ENCODE measurements at regions not wholly inside any gene's neighbourhood (a gene's known extent, or its start where the extent isn't known, plus 50 kb on each side); places are given as distances from the start of the nearest gene placed in this dataset.

GRCh38 chr4:34791209-34791608 is 1453.1 kb downstream of the ARAP2 start:
- no peaks in the 10 kb centered on the region for H3K27me3 ChIP-seq (ENCODE audit: control insufficient read depth, insufficient read depth, low read length)
- no peaks in the 10 kb centered on the region for H3K79me2 ChIP-seq
- no peak overlapping the region for H3K9ac ChIP-seq
- no peak overlapping the region for H2AFZ ChIP-seq
- no peak overlapping the region for H3K4me3 ChIP-seq (ENCODE audit: low read depth, low read length)
- H3K27ac ChIP-seq = no peak overlapping the region
- H3K36me3 ChIP-seq (ENCODE audit: control insufficient read depth, insufficient read depth, low read length) = no peaks in the 10 kb centered on the region
- TF ChIP-seq, protein P1, sequence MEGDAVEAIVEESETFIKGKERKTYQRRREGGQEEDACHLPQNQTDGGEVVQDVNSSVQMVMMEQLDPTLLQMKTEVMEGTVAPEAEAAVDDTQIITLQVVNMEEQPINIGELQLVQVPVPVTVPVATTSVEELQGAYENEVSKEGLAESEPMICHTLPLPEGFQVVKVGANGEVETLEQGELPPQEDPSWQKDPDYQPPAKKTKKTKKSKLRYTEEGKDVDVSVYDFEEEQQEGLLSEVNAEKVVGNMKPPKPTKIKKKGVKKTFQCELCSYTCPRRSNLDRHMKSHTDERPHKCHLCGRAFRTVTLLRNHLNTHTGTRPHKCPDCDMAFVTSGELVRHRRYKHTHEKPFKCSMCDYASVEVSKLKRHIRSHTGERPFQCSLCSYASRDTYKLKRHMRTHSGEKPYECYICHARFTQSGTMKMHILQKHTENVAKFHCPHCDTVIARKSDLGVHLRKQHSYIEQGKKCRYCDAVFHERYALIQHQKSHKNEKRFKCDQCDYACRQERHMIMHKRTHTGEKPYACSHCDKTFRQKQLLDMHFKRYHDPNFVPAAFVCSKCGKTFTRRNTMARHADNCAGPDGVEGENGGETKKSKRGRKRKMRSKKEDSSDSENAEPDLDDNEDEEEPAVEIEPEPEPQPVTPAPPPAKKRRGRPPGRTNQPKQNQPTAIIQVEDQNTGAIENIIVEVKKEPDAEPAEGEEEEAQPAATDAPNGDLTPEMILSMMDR (IDR thresholded peaks at IDR 0.05) = no peak
- H3K4me2 ChIP-seq (ENCODE audit: low read length) = no peak overlapping the region
- no peaks in the 10 kb centered on the region for H3K9me3 ChIP-seq (ENCODE audit: control insufficient read depth, low read length)
- H3K4me1 ChIP-seq = no peaks in the 10 kb centered on the region

DNA sequence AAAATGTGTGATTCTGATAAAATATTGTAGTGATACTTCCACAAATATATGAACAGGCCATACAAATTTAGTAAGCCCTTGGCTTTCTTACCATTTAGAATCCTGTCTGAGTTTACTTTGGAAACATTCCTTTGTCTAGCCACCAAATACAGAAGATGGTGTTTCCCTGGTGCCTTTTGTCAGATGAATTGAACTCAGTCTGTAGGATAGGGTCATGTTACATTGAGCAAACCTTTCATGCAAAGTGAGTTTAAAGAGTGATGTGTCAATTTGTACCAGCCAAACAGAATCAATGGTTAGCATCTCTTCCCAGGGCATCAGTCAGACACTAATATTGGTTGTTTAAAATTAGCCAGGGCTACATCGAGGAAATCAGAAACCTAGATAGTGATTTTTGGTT is 1443.4 kb downstream of the ARAP2 start:
- Histone ChIP-seq H3K79me2 (no peaks in the 10 kb centered on the region), H3K9me3 (ENCODE audit: control insufficient read depth, low read length) (no peaks in the 10 kb centered on the region), H3K4me2 (ENCODE audit: low read length) (no peak overlapping the region), H3K36me3 (ENCODE audit: control insufficient read depth, insufficient read depth, low read length) (no peaks in the 10 kb centered on the region), H3K9ac (no peak overlapping the region), H2AFZ (no peak overlapping the region), H3K27me3 (ENCODE audit: control insufficient read depth, insufficient read depth, low read length) (no peaks in the 10 kb centered on the region), H3K27ac (no peak overlapping the region), H3K4me3 (ENCODE audit: low read depth, low read length) (no peak overlapping the region), H3K4me1 (no peaks in the 10 kb centered on the region)
- TF ChIP-seq, protein P1 (IDR thresholded peaks at IDR 0.05) = no peak

- no peaks in the 10 kb centered on the region for H3K4me1 ChIP-seq
- H3K27ac ChIP-seq = no peak overlapping the region
- TF ChIP-seq, protein P1 (IDR thresholded peaks at IDR 0.05) = no peak
- H3K4me2 ChIP-seq (ENCODE audit: low read length) = no peak overlapping the region
- no peaks in the 10 kb centered on the region for H3K27me3 ChIP-seq (ENCODE audit: control insufficient read depth, insufficient read depth, low read length)
- no peaks in the 10 kb centered on the region for H3K9me3 ChIP-seq (ENCODE audit: control insufficient read depth, low read length)
- H3K9ac ChIP-seq = no peak overlapping the region
- no peak overlapping the region for H3K4me3 ChIP-seq (ENCODE audit: low read depth, low read length)
- no peaks in the 10 kb centered on the region for H3K79me2 ChIP-seq
- no peaks in the 10 kb centered on the region for H3K36me3 ChIP-seq (ENCODE audit: control insufficient read depth, insufficient read depth, low read length)
- no peak overlapping the region for H2AFZ ChIP-seq
These were observed 1430.0 kb downstream of the ARAP2 start for GRCh38 chr4:34814266-34814665.

DNA sequence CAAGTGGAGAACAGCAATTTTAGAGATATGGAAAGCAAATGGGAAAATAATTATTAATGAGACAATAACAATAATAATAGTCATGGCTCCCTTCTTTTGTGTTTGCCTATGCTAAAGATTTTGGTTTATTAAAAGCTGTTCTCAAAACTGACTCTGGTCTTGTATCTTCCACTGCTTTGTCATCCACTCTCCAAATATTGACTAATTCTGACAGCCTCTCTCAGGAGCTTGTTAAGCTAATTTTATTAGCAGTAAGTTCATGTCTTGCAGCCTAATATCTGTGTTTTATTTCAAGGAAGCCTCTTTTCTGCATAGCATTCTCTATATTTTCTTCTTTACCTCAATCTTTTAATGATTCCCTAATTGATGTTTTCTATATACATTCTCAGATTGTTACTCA is 1419.8 kb downstream of the ARAP2 start:
- Histone ChIP-seq H3K36me3 (ENCODE audit: control insufficient read depth, insufficient read depth, low read length) (no peaks in the 10 kb centered on the region), H3K27me3 (ENCODE audit: control insufficient read depth, insufficient read depth, low read length) (no peaks in the 10 kb centered on the region), H3K9ac (no peak overlapping the region), H3K4me3 (ENCODE audit: low read depth, low read length) (no peak overlapping the region), H2AFZ (no peak overlapping the region), H3K4me2 (ENCODE audit: low read length) (no peak overlapping the region), H3K9me3 (ENCODE audit: control insufficient read depth, low read length) (no peaks in the 10 kb centered on the region), H3K4me1 (no peaks in the 10 kb centered on the region), H3K27ac (no peak overlapping the region), H3K79me2 (no peaks in the 10 kb centered on the region)
- TF ChIP-seq, protein P1 (IDR thresholded peaks at IDR 0.05) = no peak

- Histone ChIP-seq H2AFZ (no peak overlapping the region), H3K9ac (no peak overlapping the region), H3K79me2 (no peaks in the 10 kb centered on the region), H3K27ac (no peak overlapping the region), H3K9me3 (ENCODE audit: control insufficient read depth, low read length) (no peaks in the 10 kb centered on the region), H3K27me3 (ENCODE audit: control insufficient read depth, insufficient read depth, low read length) (no peaks in the 10 kb centered on the region), H3K36me3 (ENCODE audit: control insufficient read depth, insufficient read depth, low read length) (no peaks in the 10 kb centered on the region), H3K4me1 (no peaks in the 10 kb centered on the region), H3K4me3 (ENCODE audit: low read depth, low read length) (no peak overlapping the region), H3K4me2 (ENCODE audit: low read length) (no peak overlapping the region)
- TF ChIP-seq, protein P1 (IDR thresholded peaks at IDR 0.05) = no peak
These were observed 1417.7 kb downstream of the ARAP2 start for GRCh38 chr4:34826660-34827059.
